ENCODE measurements at regions not wholly inside any gene's neighbourhood (a gene's known extent, or its start where the extent isn't known, plus 50 kb on each side); places are given as distances from the start of the nearest gene placed in this dataset.
"Not testable (repeated sequence)": the region's sequence is repeated elsewhere in the genome, so short reads cannot be mapped to it uniquely, and the experiment has no call there.

- not testable (repeated sequence) for TF ChIP-seq CTCF (optimal IDR thresholded peaks at IDR 0.05 in 1 of 3, IDR thresholded peaks at IDR 0.05 in 1 of 3, conservative IDR thresholded peaks at IDR 0.05 in 1 of 3; ENCODE audit: extremely low read depth in 1 of 3, insufficient read depth in 2 of 3, low read length in 3 of 3); EZH2 (IDR thresholded peaks at IDR 0.05; ENCODE audit: low read length)
These were observed 64.9 kb downstream of the RAP2B start for GRCh38 chr3:153226877-153227276.
